ENCODE measurements at regions not wholly inside any gene's neighbourhood (a gene's known extent, or its start where the extent isn't known, plus 50 kb on each side); places are given as distances from the start of the nearest gene placed in this dataset.

GRCh38 chr11:98895936-98896335 lies 124.8 kb upstream of the CNTN5 start:
- no peaks in the 10 kb centered on the region for H3K4me1 ChIP-seq (ENCODE audit: control insufficient read depth in 1 of 2, insufficient read depth in 2 of 2, low read length in 2 of 2)
- intact Hi-C loops (cut with micrococcal nuclease), result no loop called here
- no CpG with 5 or more reads among the region's 1 CpG for WGBS (ENCODE audit: insufficient coverage)
- no peaks in the 10 kb centered on the region for H3K36me3 ChIP-seq (replicated peaks in 1 of 2; ENCODE audit: control insufficient read depth in 1 of 2, insufficient read depth in 2 of 2, low read length in 2 of 2)
- H3K4me2 ChIP-seq (replicated peaks; ENCODE audit: extremely low read depth, low read length, poor library complexity, severe bottlenecking), result no peak overlapping the region
- Mint-ChIP-seq H3K27me3 (ENCODE audit: low read depth in 3 of 3) (peaks cover 0 to 2% (median 2%) of the 10 kb centered on the region in 3 donors), H3K27ac (no peak overlapping the region), H3K4me1 (no peaks in the 10 kb centered on the region), H3K9me3 (peaks cover 2 to 21% (median 7%) of the 10 kb centered on the region in 7 donors), H3K4me3 (no peak overlapping the region), H3K36me3 (no peaks in the 10 kb centered on the region)
- H2AFZ ChIP-seq (ENCODE audit: insufficient read depth, low read depth, low read length, poor library complexity, severe bottlenecking), result no peak overlapping the region
- no peaks in the 10 kb centered on the region for H3K79me2 ChIP-seq (ENCODE audit: insufficient read depth, low read length)
- no peak for TF ChIP-seq CTCF (IDR thresholded peaks at IDR 0.05)
- no peaks in the 10 kb centered on the region for H4K20me1 ChIP-seq (ENCODE audit: insufficient read depth, low read length)
- no peak for DNase-seq
- no peak overlapping the region for H3K9ac ChIP-seq (ENCODE audit: insufficient read depth, low read length, poor library complexity, severe bottlenecking)
- peaks cover 11 to 18% of the 10 kb centered on the region in 2 donors for H3K9me3 ChIP-seq (replicated peaks in 1 of 2; ENCODE audit: control insufficient read depth in 1 of 2, insufficient read depth in 1 of 2, low read length in 2 of 2)
- no peaks in the 10 kb centered on the region for H3K27me3 ChIP-seq (ENCODE audit: control insufficient read depth in 2 of 2, insufficient read depth in 2 of 2, low read length in 2 of 2)
- H3K4me3 ChIP-seq (replicated peaks in 1 of 3; ENCODE audit: low read depth in 2 of 3, low read length in 3 of 3), result no peak overlapping the region
- H3K27ac ChIP-seq (ENCODE audit: low read depth in 1 of 2, low read length in 2 of 2), result no peak overlapping the region

GRCh38 chr11:98940913-98941312 lies 79.8 kb upstream of the CNTN5 start:
- no peak for DNase-seq
- no peak overlapping the region for H3K27ac Mint-ChIP-seq
- no peaks in the 10 kb centered on the region for H4K20me1 ChIP-seq (ENCODE audit: insufficient read depth, low read length)
- H3K4me3 ChIP-seq (replicated peaks in 1 of 3; ENCODE audit: low read depth in 2 of 3, low read length in 3 of 3), result no peak overlapping the region
- no peak overlapping the region for H2AFZ ChIP-seq (ENCODE audit: insufficient read depth, low read depth, low read length, poor library complexity, severe bottlenecking)
- H3K4me1 Mint-ChIP-seq, result no peaks in the 10 kb centered on the region
- no peak overlapping the region for H3K4me3 Mint-ChIP-seq
- intact Hi-C loops (cut with micrococcal nuclease), result no loop called here
- H3K4me1 ChIP-seq (ENCODE audit: control insufficient read depth in 1 of 2, insufficient read depth in 2 of 2, low read length in 2 of 2), result no peaks in the 10 kb centered on the region
- no peak overlapping the region for H3K9ac ChIP-seq (ENCODE audit: insufficient read depth, low read length, poor library complexity, severe bottlenecking)
- H3K79me2 ChIP-seq (ENCODE audit: insufficient read depth, low read length), result no peaks in the 10 kb centered on the region
- no peaks in the 10 kb centered on the region for H3K36me3 Mint-ChIP-seq
- H3K9me3 ChIP-seq (replicated peaks in 1 of 2; ENCODE audit: control insufficient read depth in 1 of 2, insufficient read depth in 1 of 2, low read length in 2 of 2), result peaks cover 2 to 8% of the 10 kb centered on the region in 2 donors
- H3K27ac ChIP-seq (ENCODE audit: low read depth in 1 of 2, low read length in 2 of 2), result no peak overlapping the region
- WGBS (ENCODE audit: insufficient coverage), result 90% methylated on average over 1 of the region's 1 CpG
- no peaks in the 10 kb centered on the region for H3K27me3 Mint-ChIP-seq (ENCODE audit: low read depth in 3 of 3)
- TF ChIP-seq CTCF (IDR thresholded peaks at IDR 0.05), result no peak
- no peaks in the 10 kb centered on the region for H3K27me3 ChIP-seq (ENCODE audit: control insufficient read depth in 2 of 2, insufficient read depth in 2 of 2, low read length in 2 of 2)
- no peaks in the 10 kb centered on the region for H3K36me3 ChIP-seq (replicated peaks in 1 of 2; ENCODE audit: control insufficient read depth in 1 of 2, insufficient read depth in 2 of 2, low read length in 2 of 2)
- H3K4me2 ChIP-seq (replicated peaks; ENCODE audit: extremely low read depth, low read length, poor library complexity, severe bottlenecking), result no peak overlapping the region
- peaks cover 0 to 3% (median 0%) of the 10 kb centered on the region in 7 donors for H3K9me3 Mint-ChIP-seq

Measured in CD14-positive monocyte (primary cell).